ENCODE measurements at regions not wholly inside any gene's neighbourhood (a gene's known extent, or its start where the extent isn't known, plus 50 kb on each side); places are given as distances from the start of the nearest gene placed in this dataset.

- TF ChIP-seq POLR2A (IDR thresholded peaks at IDR 0.05), result no peak
- TF ChIP-seq CTCF (IDR thresholded peaks at IDR 0.05), result no peak
Measured at GRCh38 chr6:169041078-169041477, 212.6 kb downstream of the THBS2 start.
